HL-60 (cell line): ENCODE measurements at regions not wholly inside any gene's neighbourhood (a gene's known extent, or its start where the extent isn't known, plus 50 kb on each side); places are given as distances from the start of the nearest gene placed in this dataset.

Experiments used
- DNase-seq, 2 experiments: peaks; one replicate each; pipeline ENCODE4 v3.0.0-alpha.2; 2010 to 2020; ENCODE audit warnings: low read depth in 1 of 2, low spot score in 1 of 2
- H3K27ac ChIP-seq: fragments of 250-450 bp; sonication (Bioruptor Pico); replicated peaks from 2 replicates; pipeline ENCODE4 v1.5.1; 2020; ENCODE audit warnings: mild to moderate bottlenecking, moderate library complexity
- H3K27me3 ChIP-seq: fragments of 250-450 bp; sonication (Bioruptor Pico); 2 replicates; pipeline ENCODE4 v1.5.1; 2021; ENCODE audit warnings: mild to moderate bottlenecking, moderate library complexity; ENCODE audit not compliant: insufficient read depth, poor library complexity, severe bottlenecking
- H3K4me3 ChIP-seq: replicated peaks from 2 replicates; pipeline ENCODE4 v1.5.1; 2011; ENCODE audit warnings: mild to moderate bottlenecking, control low read depth, low read length; ENCODE audit not compliant: insufficient read depth
- CTCF ChIP-seq: IDR thresholded peaks from one replicate; pipeline ENCODE4 v1.5.1; 2011; ENCODE audit warnings: low read length, control low read depth, inconsistent platforms; ENCODE audit not compliant: insufficient read depth
- GABPA ChIP-seq: IDR thresholded peaks from 2 replicates; pipeline ENCODE4 v1.6.1; 2012; ENCODE audit warnings: low read depth
- POLR2AphosphoS5 ChIP-seq: IDR thresholded peaks from 2 replicates; pipeline ENCODE4 v1.6.1; 2012; ENCODE audit warnings: low read depth
- REST ChIP-seq: IDR thresholded peaks from 2 replicates; pipeline ENCODE4 v1.6.1; 2012; ENCODE audit warnings: low read depth; ENCODE audit not compliant: insufficient replicate concordance
- SPI1 ChIP-seq: IDR thresholded peaks from 2 replicates; pipeline ENCODE4 v1.6.1; 2012; ENCODE audit warnings: low read depth, mild to moderate bottlenecking, borderline replicate concordance

GRCh38 chr3:30473374-30474051 lies 132.9 kb upstream of the TGFBR2 start:
- H3K27me3 ChIP-seq, result no peaks in the 10 kb centered on the region
- DNase-seq, result peak in 1 of 2 experiments; percentile 76
- no peak overlapping the region for H3K4me3 ChIP-seq
- no peak overlapping the region for H3K27ac ChIP-seq
- TF ChIP-seq CTCF, result no peak
- TF ChIP-seq POLR2AphosphoS5, result peak; percentile 70; the same call in 1 of the 2 replicates
- no peak for TF ChIP-seq REST
- 0 out of 2 replicates have a peak, but pooled peaks have one; percentile 1 for TF ChIP-seq SPI1

- DNase-seq, result no peak
- no peaks in the 10 kb centered on the region for H3K27me3 ChIP-seq
- no peak for TF ChIP-seq REST
- no peak for TF ChIP-seq GABPA
- no peak for TF ChIP-seq POLR2AphosphoS5
- TF ChIP-seq CTCF, result no peak
- TF ChIP-seq SPI1, result no peak
- no peak overlapping the region for H3K4me3 ChIP-seq
- H3K27ac ChIP-seq, result no peak overlapping the region
These were observed 132.0 kb upstream of the TGFBR2 start for GRCh38 chr3:30474371-30474770.

- Histone ChIP-seq H3K27me3 (no peaks in the 10 kb centered on the region), H3K4me3 (no peak overlapping the region), H3K27ac (no peak overlapping the region)
- TF ChIP-seq GABPA, result no peak
- TF ChIP-seq POLR2AphosphoS5, result no peak
- no peak for TF ChIP-seq REST
- no peak for TF ChIP-seq SPI1
- TF ChIP-seq CTCF, result no peak
- no peak for DNase-seq
These were observed 131.2 kb upstream of the TGFBR2 start for GRCh38 chr3:30475038-30475808.
